SK-N-SH (cell line): ENCODE measurements at regions not wholly inside any gene's neighbourhood (a gene's known extent, or its start where the extent isn't known, plus 50 kb on each side); places are given as distances from the start of the nearest gene placed in this dataset.

Experiments
- EP300 ChIP-seq, 2 experiments: IDR thresholded peaks; 2 replicates each; pipeline versions ENCODE4 v1.4.0 to v1.6.1; 2012; ENCODE audit warnings: borderline replicate concordance in 1 of 2, low read depth in 1 of 2, low read length in 1 of 2
- MAX ChIP-seq: IDR thresholded peaks from 2 replicates; pipeline ENCODE4 v1.4.0; 2012; ENCODE audit warnings: low read depth
- MEF2A ChIP-seq: IDR thresholded peaks from 2 replicates; pipeline ENCODE4 v1.4.0; 2012; ENCODE audit warnings: low read depth, borderline replicate concordance
- NRF1 ChIP-seq: IDR thresholded peaks from 2 replicates; pipeline ENCODE4 v1.6.1; 2012; ENCODE audit warnings: low read depth, mild to moderate bottlenecking, low read length
- POLR2AphosphoS5 ChIP-seq: IDR thresholded peaks from 2 replicates; pipeline ENCODE4 v1.6.1; 2012; ENCODE audit warnings: low read depth, low read length
- RAD21 ChIP-seq: IDR thresholded peaks from 2 replicates; pipeline ENCODE4 v1.6.1; 2012; ENCODE audit warnings: mild to moderate bottlenecking, low read length
- RCOR1 ChIP-seq: fragments of 150-350 bp; IDR thresholded peaks from 2 replicates; pipeline ENCODE4 v1.6.1; 2017; ENCODE audit warnings: antibody characterized with exemption, low read length
- SIN3A ChIP-seq: IDR thresholded peaks from 2 replicates; pipeline ENCODE4 v1.6.1; 2012; ENCODE audit warnings: low read depth, mild to moderate bottlenecking, low read length, moderate library complexity, borderline replicate concordance
- SMC3 ChIP-seq: IDR thresholded peaks from 2 replicates; pipeline ENCODE4 v1.6.1; 2012; ENCODE audit warnings: low read depth, low read length, improper control_type of control experiment
- TAF1 ChIP-seq: IDR thresholded peaks from 2 replicates; pipeline ENCODE4 v1.6.1; 2012; ENCODE audit warnings: low read depth, mild to moderate bottlenecking, low read length, moderate library complexity, borderline replicate concordance
- USF2 ChIP-seq: fragments of 150-350 bp; IDR thresholded peaks from 2 replicates; pipeline ENCODE4 v1.6.1; 2017; ENCODE audit warnings: antibody characterized with exemption, low read length, low read depth, borderline replicate concordance
- TF ChIP-seq, protein P1 (sequence below): fragments of 200-600 bp; sonication (generic); IDR thresholded peaks from 2 replicates; pipeline ENCODE4 v1.6.1; 2017; ENCODE audit warnings: antibody characterized with exemption, mild to moderate bottlenecking, moderate library complexity

- TF ChIP-seq EP300 (IDR thresholded peaks at IDR 0.05; ENCODE audit: borderline replicate concordance in 1 of 2, low read depth in 1 of 2, low read length in 1 of 2) (no peak), NRF1 (no peak), RAD21 (no peak), USF2 (no peak), TAF1 (no peak), RCOR1 (no peak), POLR2AphosphoS5 (no peak), MAX (no peak), SMC3 (no peak), SIN3A (no peak), MEF2A (no peak)
- TF ChIP-seq, protein P1, sequence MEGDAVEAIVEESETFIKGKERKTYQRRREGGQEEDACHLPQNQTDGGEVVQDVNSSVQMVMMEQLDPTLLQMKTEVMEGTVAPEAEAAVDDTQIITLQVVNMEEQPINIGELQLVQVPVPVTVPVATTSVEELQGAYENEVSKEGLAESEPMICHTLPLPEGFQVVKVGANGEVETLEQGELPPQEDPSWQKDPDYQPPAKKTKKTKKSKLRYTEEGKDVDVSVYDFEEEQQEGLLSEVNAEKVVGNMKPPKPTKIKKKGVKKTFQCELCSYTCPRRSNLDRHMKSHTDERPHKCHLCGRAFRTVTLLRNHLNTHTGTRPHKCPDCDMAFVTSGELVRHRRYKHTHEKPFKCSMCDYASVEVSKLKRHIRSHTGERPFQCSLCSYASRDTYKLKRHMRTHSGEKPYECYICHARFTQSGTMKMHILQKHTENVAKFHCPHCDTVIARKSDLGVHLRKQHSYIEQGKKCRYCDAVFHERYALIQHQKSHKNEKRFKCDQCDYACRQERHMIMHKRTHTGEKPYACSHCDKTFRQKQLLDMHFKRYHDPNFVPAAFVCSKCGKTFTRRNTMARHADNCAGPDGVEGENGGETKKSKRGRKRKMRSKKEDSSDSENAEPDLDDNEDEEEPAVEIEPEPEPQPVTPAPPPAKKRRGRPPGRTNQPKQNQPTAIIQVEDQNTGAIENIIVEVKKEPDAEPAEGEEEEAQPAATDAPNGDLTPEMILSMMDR, result no peak
These were observed 97.1 kb upstream of the MVB12B start for GRCh38 chr9:126229501-126229900.
